Suprapubic skin (tissue), 4 donors: ENCODE measurements at regions not wholly inside any gene's neighbourhood (a gene's known extent, or its start where the extent isn't known, plus 50 kb on each side); places are given as distances from the start of the nearest gene placed in this dataset.

Experiments used
- DNase-seq, 2 donors: peaks; one replicate each; pipeline ENCODE4 v3.0.0-alpha.2; 2019; ENCODE audit warnings: low spot score in 2 of 2
- H3K27ac ChIP-seq: fragments of 200-600 bp; sonication (generic); one replicate; pipeline ENCODE4 v1.5.1; 2019
- H3K27me3 ChIP-seq: fragments of 200-600 bp; sonication (generic); one replicate; pipeline ENCODE4 v1.5.1; 2019
- H3K36me3 ChIP-seq: fragments of 200-600 bp; sonication (generic); one replicate; pipeline ENCODE4 v1.5.1; 2019
- H3K4me1 ChIP-seq: fragments of 200-600 bp; sonication (generic); one replicate; pipeline ENCODE4 v1.5.1; 2019
- H3K4me3 ChIP-seq: fragments of 200-600 bp; sonication (generic); one replicate; pipeline ENCODE4 v1.5.1; 2019; ENCODE audit warnings: mild to moderate bottlenecking
- H3K9me3 ChIP-seq: fragments of 200-600 bp; sonication (generic); one replicate; pipeline ENCODE4 v1.5.1; 2019
- CTCF ChIP-seq, 2 donors: fragments of 200-600 bp in 1 of 2; fragments of 450-650 bp in 1 of 2; sonication (generic) in 1 of 2; IDR thresholded peaks; one replicate each; pipeline ENCODE4 v1.5.1; 2016 to 2019; ENCODE audit warnings: antibody characterized with exemption in 2 of 2, mild to moderate bottlenecking in 1 of 2, moderate library complexity in 1 of 2
- EP300 ChIP-seq: sonication (generic); formaldehyde crosslinking; IDR thresholded peaks from one replicate; pipeline ENCODE4 v1.6.1; 2017; ENCODE audit warnings: antibody characterized with exemption
- POLR2A ChIP-seq, 2 donors: fragments of 450-650 bp; IDR thresholded peaks; one replicate each; pipeline ENCODE4 v1.6.1; 2017; ENCODE audit warnings: antibody characterized with exemption in 2 of 2, mild to moderate bottlenecking in 2 of 2, moderate library complexity in 2 of 2
- POLR2AphosphoS5 ChIP-seq, 3 donors: sonication (generic); formaldehyde crosslinking; IDR thresholded peaks; one replicate each; pipeline ENCODE4 v1.6.1; 2017; ENCODE audit warnings: antibody characterized with exemption in 3 of 3
- WGBS: methylation state at CpG from one replicate; pipeline ENCODE4 v1.1.5; 2018; 5-methylcytosine and 5-hydroxymethylcytosine counted together

DNA sequence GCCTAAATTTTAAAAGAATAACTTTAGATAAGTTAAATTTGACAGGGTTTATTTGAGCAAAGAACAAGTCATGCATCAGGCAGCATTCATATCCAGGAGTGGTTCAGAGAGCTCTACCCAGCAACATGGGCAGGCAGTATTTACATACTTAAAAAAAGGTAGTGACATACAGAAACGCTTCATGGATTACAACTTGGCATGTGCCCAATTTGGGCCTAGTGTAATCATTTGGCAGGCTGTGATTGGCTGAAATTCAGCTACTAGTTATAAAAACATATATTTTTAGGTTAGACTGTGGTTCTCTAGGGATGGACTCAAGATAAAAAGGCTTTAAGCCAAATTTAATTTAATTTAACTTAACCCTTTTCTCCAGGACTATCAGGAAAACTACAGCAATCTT, 374.0 kb upstream of the ADAMTS16 start:
- Histone ChIP-seq H3K9me3 (no peaks in the 10 kb centered on the region), H3K4me3 (no peak overlapping the region), H3K4me1 (no peaks in the 10 kb centered on the region), H3K27me3 (no peaks in the 10 kb centered on the region), H3K36me3 (no peaks in the 10 kb centered on the region), H3K27ac (no peak overlapping the region)
- WGBS = 58% methylated on average over 1 of the region's 1 CpG
- TF ChIP-seq POLR2AphosphoS5 (IDR thresholded peaks at IDR 0.05) = no peak
- TF ChIP-seq POLR2A (IDR thresholded peaks at IDR 0.05) = no peak
- TF ChIP-seq CTCF (IDR thresholded peaks at IDR 0.05) = no peak
- TF ChIP-seq EP300 = no peak
- no peak for DNase-seq

- no peaks in the 10 kb centered on the region for H3K27me3 ChIP-seq
- no peak overlapping the region for H3K27ac ChIP-seq
- no peak for DNase-seq
- H3K4me1 ChIP-seq = no peaks in the 10 kb centered on the region
- no peaks in the 10 kb centered on the region for H3K36me3 ChIP-seq
- TF ChIP-seq POLR2A (IDR thresholded peaks at IDR 0.05) = no peak
- no peak for TF ChIP-seq CTCF (IDR thresholded peaks at IDR 0.05)
- no peak for TF ChIP-seq EP300
- TF ChIP-seq POLR2AphosphoS5 (IDR thresholded peaks at IDR 0.05) = no peak
- no peaks in the 10 kb centered on the region for H3K9me3 ChIP-seq
- 50% methylated on average over 1 of the region's 1 CpG for WGBS
- no peak overlapping the region for H3K4me3 ChIP-seq
Measured at GRCh38 chr5:4772591-4772990, 367.5 kb upstream of the ADAMTS16 start.

GRCh38 chr5:4773827-4774317, 366.3 kb upstream of the ADAMTS16 start:
- Histone ChIP-seq H3K9me3 (no peaks in the 10 kb centered on the region), H3K4me1 (no peaks in the 10 kb centered on the region), H3K27me3 (no peaks in the 10 kb centered on the region), H3K36me3 (no peaks in the 10 kb centered on the region), H3K4me3 (no peak overlapping the region), H3K27ac (no peak overlapping the region)
- DNase-seq = no peak
- 89% methylated on average over 1 of the region's 1 CpG for WGBS
- TF ChIP-seq POLR2A (IDR thresholded peaks at IDR 0.05) (no peak), EP300 (no peak), CTCF (IDR thresholded peaks at IDR 0.05) (no peak), POLR2AphosphoS5 (IDR thresholded peaks at IDR 0.05) (no peak)

- Histone ChIP-seq H3K36me3 (no peaks in the 10 kb centered on the region), H3K4me1 (no peaks in the 10 kb centered on the region), H3K27me3 (no peaks in the 10 kb centered on the region), H3K4me3 (no peak overlapping the region), H3K27ac (no peak overlapping the region), H3K9me3 (no peaks in the 10 kb centered on the region)
- 83% methylated on average over 4 of the region's 4 CpGs for WGBS
- TF ChIP-seq POLR2A (IDR thresholded peaks at IDR 0.05) (no peak), POLR2AphosphoS5 (IDR thresholded peaks at IDR 0.05) (no peak), EP300 (no peak), CTCF (IDR thresholded peaks at IDR 0.05) (no peak)
- DNase-seq = no peak
Measured at GRCh38 chr5:4777435-4777834, 362.7 kb upstream of the ADAMTS16 start.

DNA sequence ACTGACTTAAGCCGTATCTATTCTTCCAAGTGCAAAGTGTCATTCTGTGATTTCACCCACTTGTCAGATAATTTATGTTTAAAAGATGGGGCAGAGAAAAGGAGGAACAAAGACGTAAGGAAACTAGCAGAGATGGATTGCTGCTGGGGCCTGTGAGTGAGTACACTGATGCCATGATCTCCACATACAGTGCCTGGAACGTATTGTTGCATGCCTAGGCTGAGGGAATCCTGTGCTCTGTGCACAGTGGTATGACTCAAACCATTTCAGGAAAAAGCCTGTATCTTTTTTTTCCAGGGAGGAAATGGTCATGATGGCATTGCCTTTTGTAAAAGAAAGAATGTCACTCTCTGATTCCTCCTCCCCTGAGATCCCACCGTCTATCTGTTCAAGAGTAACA, 359.5 kb upstream of the ADAMTS16 start:
- no peak overlapping the region for H3K27ac ChIP-seq
- H3K4me1 ChIP-seq = no peaks in the 10 kb centered on the region
- TF ChIP-seq POLR2A (IDR thresholded peaks at IDR 0.05) (no peak), CTCF (IDR thresholded peaks at IDR 0.05) (no peak), EP300 (no peak), POLR2AphosphoS5 (IDR thresholded peaks at IDR 0.05) (no peak)
- 46% methylated on average over 4 of the region's 4 CpGs for WGBS
- peaks cover 5% of the 10 kb centered on the region for H3K9me3 ChIP-seq
- H3K36me3 ChIP-seq = no peaks in the 10 kb centered on the region
- no peaks in the 10 kb centered on the region for H3K27me3 ChIP-seq
- no peak for DNase-seq
- H3K4me3 ChIP-seq = no peak overlapping the region
